PC-3 (cell line): ENCODE measurements at regions not wholly inside any gene's neighbourhood (a gene's known extent, or its start where the extent isn't known, plus 50 kb on each side); places are given as distances from the start of the nearest gene placed in this dataset.

ENCODE experiments used
- ATAC-seq: fragments of 200-7000 bp; cut with Tn5 transposase; 2 replicates; pipeline ENCODE4 v1.9.1; 2020; ENCODE audit warnings: mild to moderate bottlenecking, moderate library complexity
- BruUV-seq: library from RNA; stranded (reverse); fragments of 400-500 nt; replicated peaks from 2 replicates; lab custom pipeline; 2021; lab: Mats Ljungman, UMichigan
- CTCF ChIA-PET: fragments of 300-600 bp; sonication (Branson Sonifier 250); formaldehyde crosslinking; loops from one replicate; lab custom pipeline; 2022; ENCODE audit warnings: antibody characterized with exemption; lab: Charles Lee
- POLR2A ChIA-PET: fragments of 300-600 bp; sonication (Branson Sonifier 250); formaldehyde crosslinking; loops from one replicate; lab custom pipeline; 2022; ENCODE audit warnings: antibody characterized with exemption; ENCODE audit not compliant: unreplicated experiment; lab: Charles Lee
- DNase-seq: peaks from one replicate; pipeline ENCODE4 v3.0.0-alpha.2; 2015
- H2AFZ ChIP-seq: fragments of 300-600 bp; sonication (generic); 2 replicates; pipeline ENCODE4 v1.6.0; 2016; ENCODE audit warnings: antibody characterized with exemption, low read length
- H3F3A ChIP-seq: fragments of 300-600 bp; sonication (generic); one replicate; pipeline ENCODE4 v1.6.0; 2017; ENCODE audit warnings: antibody characterized with exemption, low read length, control low read depth, mild to moderate bottlenecking; ENCODE audit not compliant: unreplicated experiment
- H3K27ac ChIP-seq: fragments of 300-600 bp; sonication (generic); 2 replicates; pipeline ENCODE4 v1.5.1; 2016; ENCODE audit warnings: mild to moderate bottlenecking, low read length
- H3K27me3 ChIP-seq: fragments of 300-600 bp; sonication (generic); 2 replicates; pipeline ENCODE4 v1.6.1; 2016; ENCODE audit warnings: low read length, mixed read lengths
- H3K36me3 ChIP-seq: fragments of 300-600 bp; sonication (generic); 2 replicates; pipeline ENCODE4 v1.6.1; 2016; ENCODE audit warnings: low read depth, mixed run types, low read length, mixed read lengths
- H3K4me1 ChIP-seq: fragments of 300-600 bp; sonication (generic); 2 replicates; pipeline ENCODE4 v1.5.1; 2016; ENCODE audit warnings: low read length; ENCODE audit not compliant: insufficient read depth
- H3K4me2 ChIP-seq: fragments of 300-600 bp; sonication (generic); 2 replicates; pipeline ENCODE4 v1.6.0; 2016; ENCODE audit warnings: low read length
- H3K4me3 ChIP-seq: fragments of 300-600 bp; sonication (generic); 2 replicates; pipeline ENCODE4 v1.5.1; 2016; ENCODE audit warnings: mild to moderate bottlenecking, low read length, mixed read lengths
- H3K79me2 ChIP-seq: fragments of 300-600 bp; sonication (generic); 2 replicates; pipeline ENCODE4 v1.6.1; 2017; ENCODE audit warnings: low read length, mixed read lengths
- H3K9ac ChIP-seq: fragments of 300-600 bp; sonication (generic); 2 replicates; pipeline ENCODE4 v1.6.0; 2016; ENCODE audit warnings: mild to moderate bottlenecking, low read length
- H3K9me2 ChIP-seq: fragments of 300-600 bp; sonication (generic); replicated peaks from 2 replicates; pipeline ENCODE4 v1.6.1; 2016; ENCODE audit warnings: mixed run types, low read length, mixed read lengths
- H3K9me3 ChIP-seq: fragments of 300-600 bp; sonication (generic); 2 replicates; pipeline ENCODE4 v1.6.1; 2016; ENCODE audit warnings: low read length, mixed read lengths
- H4K20me1 ChIP-seq: fragments of 300-600 bp; sonication (generic); 2 replicates; pipeline ENCODE4 v1.6.1; 2016; ENCODE audit warnings: low read length, mixed read lengths
- EZH2 ChIP-seq: fragments of 300-600 bp; sonication (generic); IDR thresholded peaks from one replicate; pipeline ENCODE4 v1.6.1; 2017; ENCODE audit warnings: antibody characterized with exemption, mild to moderate bottlenecking, low read length; ENCODE audit not compliant: unreplicated experiment
- EZH2phosphoT487 ChIP-seq: fragments of 300-600 bp; sonication (generic); IDR thresholded peaks from 2 replicates; pipeline ENCODE4 v1.6.1; 2018; ENCODE audit warnings: mild to moderate bottlenecking, antibody characterized with exemption, low read length, borderline replicate concordance
- intact Hi-C: fragments of 100-400 bp; cut with micrococcal nuclease; formaldehyde crosslinking; loops from 2 replicates; pipeline ENCODE4 v1.9.0; 2023
- TF ChIP-seq, protein P1 (sequence below): fragments of 300-600 bp; sonication (generic); conservative IDR thresholded peaks from 2 replicates; pipeline ENCODE4 v1.5.1; 2017; ENCODE audit warnings: antibody characterized with exemption, low read depth, mild to moderate bottlenecking, low read length

DNA sequence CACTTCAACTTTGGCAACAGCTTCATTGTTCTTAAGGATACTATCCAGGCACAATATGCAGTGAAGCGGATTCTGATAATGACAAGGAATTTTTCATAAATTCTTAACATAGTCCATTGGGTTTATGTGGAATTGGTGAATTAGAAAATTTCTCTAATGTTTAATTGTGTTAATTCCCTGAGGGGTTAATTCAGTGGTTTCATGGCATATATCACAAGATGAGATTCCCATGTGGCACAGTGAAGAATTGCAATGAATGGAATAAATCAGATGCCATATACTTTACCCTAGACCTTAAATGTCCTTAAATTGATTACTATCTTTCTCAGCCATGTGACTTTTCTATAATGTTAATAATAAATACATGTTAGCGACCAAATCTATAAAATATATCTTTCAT, 1244.1 kb downstream of the ROBO2 start:
- H3K9me3 ChIP-seq, result no peaks in the 10 kb centered on the region
- TF ChIP-seq, protein P1, sequence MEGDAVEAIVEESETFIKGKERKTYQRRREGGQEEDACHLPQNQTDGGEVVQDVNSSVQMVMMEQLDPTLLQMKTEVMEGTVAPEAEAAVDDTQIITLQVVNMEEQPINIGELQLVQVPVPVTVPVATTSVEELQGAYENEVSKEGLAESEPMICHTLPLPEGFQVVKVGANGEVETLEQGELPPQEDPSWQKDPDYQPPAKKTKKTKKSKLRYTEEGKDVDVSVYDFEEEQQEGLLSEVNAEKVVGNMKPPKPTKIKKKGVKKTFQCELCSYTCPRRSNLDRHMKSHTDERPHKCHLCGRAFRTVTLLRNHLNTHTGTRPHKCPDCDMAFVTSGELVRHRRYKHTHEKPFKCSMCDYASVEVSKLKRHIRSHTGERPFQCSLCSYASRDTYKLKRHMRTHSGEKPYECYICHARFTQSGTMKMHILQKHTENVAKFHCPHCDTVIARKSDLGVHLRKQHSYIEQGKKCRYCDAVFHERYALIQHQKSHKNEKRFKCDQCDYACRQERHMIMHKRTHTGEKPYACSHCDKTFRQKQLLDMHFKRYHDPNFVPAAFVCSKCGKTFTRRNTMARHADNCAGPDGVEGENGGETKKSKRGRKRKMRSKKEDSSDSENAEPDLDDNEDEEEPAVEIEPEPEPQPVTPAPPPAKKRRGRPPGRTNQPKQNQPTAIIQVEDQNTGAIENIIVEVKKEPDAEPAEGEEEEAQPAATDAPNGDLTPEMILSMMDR, result peak; percentile 34; the same call in 1 of the 2 replicates
- TF ChIP-seq EZH2, result no peak
- ATAC-seq (peak; percentile 38; the same call in 1 of the 2 replicates), DNase-seq (peak; percentile 15)
- H3K4me3 ChIP-seq, result no peak overlapping the region
- H2AFZ ChIP-seq, result no peak overlapping the region
- H3K9me2 ChIP-seq, result no peaks in the 10 kb centered on the region
- POLR2A ChIA-PET, result no interaction called here
- H3K4me2 ChIP-seq, result no peak overlapping the region
- no TSS peak for BruUV-seq
- no peaks in the 10 kb centered on the region for H3K4me1 ChIP-seq
- H3K36me3 ChIP-seq, result no peaks in the 10 kb centered on the region
- intact Hi-C loops, result no loop called here
- H3F3A ChIP-seq, result no peaks in the 10 kb centered on the region
- H3K27ac ChIP-seq, result no peak overlapping the region
- CTCF ChIA-PET, result no interaction called here
- no peaks in the 10 kb centered on the region for H4K20me1 ChIP-seq
- H3K9ac ChIP-seq, result no peak overlapping the region
- no peaks in the 10 kb centered on the region for H3K79me2 ChIP-seq
- H3K27me3 ChIP-seq, result no peaks in the 10 kb centered on the region

DNA sequence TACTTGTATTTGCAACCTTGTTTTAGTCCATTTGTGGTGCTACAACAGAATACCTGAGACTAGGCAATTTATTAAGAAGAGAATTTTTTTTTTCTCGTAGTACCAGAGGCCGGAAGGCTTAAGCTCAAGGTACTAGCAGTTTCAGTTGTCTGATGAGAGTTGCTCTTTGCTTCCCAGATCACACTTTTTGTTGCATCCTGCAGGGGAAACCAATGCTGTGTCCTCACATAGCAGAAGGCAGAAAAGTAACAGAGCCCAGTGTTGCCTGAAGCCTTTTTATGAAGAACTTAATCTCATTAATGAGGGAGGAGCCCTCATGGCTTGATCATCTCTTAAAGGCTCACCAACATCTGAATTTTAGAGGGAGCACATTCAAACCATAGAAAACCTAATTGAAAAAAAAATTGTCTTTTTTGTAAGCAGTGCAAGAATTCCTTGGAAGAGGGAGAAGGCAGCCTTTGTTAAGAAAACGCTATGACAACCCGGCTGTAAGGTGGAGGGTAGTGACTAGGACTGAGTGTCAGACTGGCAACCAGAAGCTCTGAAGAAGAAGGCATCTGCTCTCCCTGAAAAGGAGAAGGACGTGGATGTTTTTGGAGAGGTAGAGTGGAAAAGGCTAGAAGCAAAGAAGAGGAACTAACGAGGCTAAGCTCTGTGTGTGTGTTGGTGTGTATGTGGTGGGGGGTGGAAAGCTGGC, 1245.3 kb downstream of the ROBO2 start:
- Histone ChIP-seq H3K27me3 (peaks cover 2% of the 10 kb centered on the region; the same call in 1 of the 2 replicates), H3K79me2 (no peaks in the 10 kb centered on the region), H3K27ac (no peak overlapping the region), H3K4me2 (no peak overlapping the region), H2AFZ (0 out of 2 replicates have a peak overlapping the region, but pooled peaks have one; percentile 12), H4K20me1 (no peaks in the 10 kb centered on the region), H3K9ac (no peak overlapping the region), H3K9me2 (no peaks in the 10 kb centered on the region), H3K9me3 (no peaks in the 10 kb centered on the region), H3K4me1 (no peaks in the 10 kb centered on the region), H3F3A (no peaks in the 10 kb centered on the region), H3K4me3 (no peak overlapping the region), H3K36me3 (no peaks in the 10 kb centered on the region)
- ChIA-PET CTCF (no interaction called here), POLR2A (no interaction called here)
- DNase-seq (no peak), ATAC-seq (no peak)
- intact Hi-C loops, result no loop called here
- BruUV-seq, result no TSS peak
- TF ChIP-seq EZH2phosphoT487, result no peak
- no peak for TF ChIP-seq EZH2
- TF ChIP-seq, protein P1, result no peak

DNA sequence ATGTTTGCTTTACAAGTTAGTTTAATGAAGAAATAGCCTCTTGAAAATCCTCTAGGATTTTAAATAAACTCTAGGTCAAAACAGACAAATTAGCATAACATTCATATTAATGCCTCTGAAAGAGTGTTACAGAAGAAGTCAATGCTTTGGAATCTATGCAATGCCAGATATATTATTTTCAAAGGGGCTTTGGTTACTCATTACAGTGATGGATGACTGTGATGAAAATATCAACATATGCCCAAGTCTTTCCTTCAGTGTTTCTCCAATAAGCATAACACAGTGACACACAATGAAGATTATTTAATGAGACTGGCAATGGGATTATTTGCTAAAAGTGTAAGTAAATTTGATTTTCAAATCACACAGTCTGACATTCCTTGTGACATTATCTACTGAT, 1247.2 kb downstream of the ROBO2 start:
- DNase-seq (no peak), ATAC-seq (no peak)
- Histone ChIP-seq H3K27ac (no peak overlapping the region), H3K4me1 (no peaks in the 10 kb centered on the region), H3K27me3 (peaks cover 5% of the 10 kb centered on the region; the same call in 1 of the 2 replicates), H3K9me3 (no peaks in the 10 kb centered on the region), H3K9ac (no peak overlapping the region), H3K9me2 (no peaks in the 10 kb centered on the region), H3K79me2 (no peaks in the 10 kb centered on the region), H2AFZ (no peak overlapping the region), H3K4me3 (no peak overlapping the region), H3K36me3 (no peaks in the 10 kb centered on the region), H3K4me2 (no peak overlapping the region), H3F3A (no peaks in the 10 kb centered on the region), H4K20me1 (no peaks in the 10 kb centered on the region)
- ChIA-PET CTCF (interaction anchor here (0.5 kb wide), 1 partner anchor 24 kb away, joined by 4 read pairs; no protein-coding TSS in a partner anchor), POLR2A (no interaction called here)
- no TSS peak for BruUV-seq
- TF ChIP-seq EZH2, result no peak
- TF ChIP-seq EZH2phosphoT487, result no peak
- intact Hi-C loops, result no loop called here
